IMR-90 (cell line): ENCODE measurements at regions not wholly inside any gene's neighbourhood (a gene's known extent, or its start where the extent isn't known, plus 50 kb on each side); places are given as distances from the start of the nearest gene placed in this dataset.

Experiments used
- ATAC-seq: fragments of 200-7000 bp; cut with Tn5 transposase; 2 replicates; pipeline ENCODE4 v1.9.1; 2020; ENCODE audit warnings: low read depth, mild to moderate bottlenecking, moderate library complexity
- BruUV-seq: library from RNA; stranded (reverse); fragments of 400-500 nt; replicated peaks from 2 replicates; lab custom pipeline; 2021; lab: Mats Ljungman, UMichigan
- CTCF ChIA-PET: fragments of 300-600 bp; formaldehyde crosslinking; extraction: SDS; loops from one replicate; lab custom pipeline; 2021; ENCODE audit warnings: antibody characterized with exemption; lab: Yijun Ruan, JAX
- POLR2A ChIA-PET: fragments of 300-600 bp; sonication (Branson Sonifier 250); formaldehyde crosslinking; loops from one replicate; lab custom pipeline; 2022; ENCODE audit warnings: antibody characterized with exemption; ENCODE audit not compliant: unreplicated experiment; lab: Charles Lee
- DNase-seq: peaks from one replicate; pipeline ENCODE4 v3.0.0; 2013
- H2AFZ ChIP-seq: replicated peaks from 2 replicates; pipeline ENCODE3; 2013; ENCODE audit warnings: low read length, mild to moderate bottlenecking; ENCODE audit not compliant: poor library complexity
- H2AK5ac ChIP-seq: 2 replicates; pipeline ENCODE4 v1.6.1; 2013; ENCODE audit warnings: low read depth, low read length, inconsistent platforms
- H2AK9ac ChIP-seq: replicated peaks from 2 replicates; pipeline ENCODE3; 2013; ENCODE audit warnings: mild to moderate bottlenecking, low read depth, low read length, moderate library complexity; ENCODE audit not compliant: poor library complexity
- H2BK120ac ChIP-seq: 2 replicates; pipeline ENCODE4 v1.6.1; 2013; ENCODE audit warnings: low read depth, low read length, inconsistent platforms
- H2BK15ac ChIP-seq: 3 replicates; pipeline ENCODE4 v1.6.1; 2013; ENCODE audit warnings: low read depth, low read length, inconsistent platforms
- H2BK20ac ChIP-seq: 2 replicates; pipeline ENCODE4 v1.6.1; 2013; ENCODE audit warnings: low read depth, mild to moderate bottlenecking, inconsistent platforms, low read length, moderate library complexity
- H2BK5ac ChIP-seq: 2 replicates; pipeline ENCODE4 v1.6.1; 2013; ENCODE audit warnings: mild to moderate bottlenecking, low read depth, low read length, inconsistent platforms; ENCODE audit not compliant: poor library complexity, severe bottlenecking
- H3K14ac ChIP-seq: replicated peaks from 2 replicates; pipeline ENCODE4 v1.6.1; 2013; ENCODE audit warnings: low read depth, low read length, inconsistent platforms
- H3K18ac ChIP-seq: 2 replicates; pipeline ENCODE4 v1.6.1; 2013; ENCODE audit warnings: low read depth, low read length, control low read depth
- H3K23ac ChIP-seq: 2 replicates; pipeline ENCODE4 v1.6.1; 2013; ENCODE audit warnings: low read depth, low read length, inconsistent platforms
- H3K27ac ChIP-seq: 2 replicates; pipeline ENCODE4 v1.5.1; 2013; ENCODE audit warnings: mild to moderate bottlenecking, control low read depth, low read length; ENCODE audit not compliant: insufficient read depth
- H3K27me3 ChIP-seq: 2 replicates; pipeline ENCODE4 v1.6.1; 2013; ENCODE audit warnings: low read length; ENCODE audit not compliant: control insufficient read depth, insufficient read depth
- H3K36me3 ChIP-seq: 2 replicates; pipeline ENCODE4 v1.6.1; 2013; ENCODE audit warnings: low read length, mixed read lengths; ENCODE audit not compliant: control insufficient read depth, insufficient read depth
- H3K4ac ChIP-seq: 2 replicates; pipeline ENCODE4 v1.6.1; 2013; ENCODE audit warnings: low read depth, low read length, inconsistent platforms
- H3K4me1 ChIP-seq: 2 replicates; pipeline ENCODE4 v1.6.1; 2013; ENCODE audit warnings: low read length, mixed read lengths; ENCODE audit not compliant: control insufficient read depth, insufficient read depth
- H3K4me2 ChIP-seq: 2 replicates; pipeline ENCODE4 v1.6.1; 2013; ENCODE audit warnings: low read depth, mild to moderate bottlenecking, control low read depth, low read length, moderate library complexity
- H3K4me3 ChIP-seq: 2 replicates; pipeline ENCODE4 v1.5.1; 2013; ENCODE audit warnings: low read depth, mild to moderate bottlenecking, control low read depth, low read length, moderate library complexity; ENCODE audit not compliant: insufficient read depth
- H3K56ac ChIP-seq: 2 replicates; pipeline ENCODE4 v1.6.1; 2013; ENCODE audit warnings: low read length, inconsistent platforms; ENCODE audit not compliant: insufficient read depth; ENCODE audit errors: extremely low read depth
- H3K79me1 ChIP-seq, 2 experiments: 2 replicates each; pipeline ENCODE4 v1.6.1; 2013; ENCODE audit warnings: low read length in 2 of 2, inconsistent platforms in 1 of 2, low read depth in 1 of 2
- H3K9ac ChIP-seq: 2 replicates; pipeline ENCODE4 v1.6.1; 2013; ENCODE audit warnings: low read depth, low read length, control low read depth
- H3K9me1 ChIP-seq: 2 replicates; pipeline ENCODE4 v1.6.1; 2013; ENCODE audit warnings: low read length, inconsistent platforms; ENCODE audit not compliant: insufficient read depth
- H3K9me3 ChIP-seq: 2 replicates; pipeline ENCODE4 v1.6.1; 2013; ENCODE audit warnings: low read length; ENCODE audit not compliant: control insufficient read depth, insufficient read depth
- H4K20me1 ChIP-seq: 2 replicates; pipeline ENCODE4 v1.6.1; 2013; ENCODE audit warnings: low read length, inconsistent platforms; ENCODE audit not compliant: insufficient read depth
- H4K5ac ChIP-seq: 2 replicates; pipeline ENCODE4 v1.6.1; 2013; ENCODE audit warnings: mild to moderate bottlenecking, low read depth, low read length, control low read depth
- H4K8ac ChIP-seq, 2 experiments: 2 replicates each; pipeline ENCODE4 v1.6.1; 2013; ENCODE audit warnings: low read depth in 2 of 2, low read length in 2 of 2, control low read depth in 1 of 2, inconsistent platforms in 1 of 2
- H4K91ac ChIP-seq: 2 replicates; pipeline ENCODE4 v1.6.1; 2013; ENCODE audit warnings: low read depth, low read length, inconsistent platforms; ENCODE audit not compliant: insufficient read depth
- CHD1 ChIP-seq: IDR thresholded peaks from 2 replicates; pipeline ENCODE4 v1.6.1; 2012; ENCODE audit warnings: low read depth, low read length, improper control_type of control experiment
- FOS ChIP-seq: fragments of 150-350 bp; IDR thresholded peaks from 2 replicates; pipeline ENCODE4 v1.6.1; 2016; ENCODE audit warnings: low read depth, low read length
- MAFK ChIP-seq: IDR thresholded peaks from 2 replicates; pipeline ENCODE4 v1.6.1; 2012; ENCODE audit warnings: low read depth, low read length, improper control_type of control experiment
- MAZ ChIP-seq: IDR thresholded peaks from 2 replicates; pipeline ENCODE4 v1.6.1; 2012; ENCODE audit warnings: low read depth, mild to moderate bottlenecking, low read length, improper control_type of control experiment, moderate library complexity, borderline replicate concordance
- MXI1 ChIP-seq: IDR thresholded peaks from 2 replicates; pipeline ENCODE4 v1.6.1; 2012; ENCODE audit warnings: low read depth, mild to moderate bottlenecking, low read length, moderate library complexity, borderline replicate concordance
- NFE2L2 ChIP-seq: fragments of 150-350 bp; IDR thresholded peaks from 2 replicates; pipeline ENCODE4 v1.6.1; 2016; ENCODE audit warnings: low read depth, mild to moderate bottlenecking, low read length
- POLR2A ChIP-seq: IDR thresholded peaks from 2 replicates; pipeline ENCODE4 v1.6.1; 2012; ENCODE audit warnings: mild to moderate bottlenecking, low read depth, low read length
- RCOR1 ChIP-seq: IDR thresholded peaks from 2 replicates; pipeline ENCODE4 v1.6.1; 2012; ENCODE audit warnings: mild to moderate bottlenecking, low read length, improper control_type of control experiment; ENCODE audit not compliant: insufficient replicate concordance
- USF2 ChIP-seq: fragments of 150-350 bp; IDR thresholded peaks from 2 replicates; pipeline ENCODE4 v1.6.1; 2017; ENCODE audit warnings: mild to moderate bottlenecking, antibody characterized with exemption, low read length, low read depth
- WGBS, 2 experiments: methylation state at CpG; one replicate each; pipeline versions ENCODE4 v1.1.5 to v1.1.7; 2013; ENCODE audit warnings: missing lambda C conversion rate in 2 of 2; ENCODE audit not compliant: insufficient read length in 1 of 2; ENCODE audit errors: extremely low coverage in 2 of 2; 5-methylcytosine and 5-hydroxymethylcytosine counted together
- dilution Hi-C: fragments of 300-500 bp; cut with HindIII; formaldehyde crosslinking; loops from one replicate; pipeline ENCODE4 v1.14.3; 2018; ENCODE audit warnings: low sequenced_read_pairs; ENCODE audit not compliant: unreplicated experiment
- in situ Hi-C: fragments of 300-500 bp; cut with MboI; formaldehyde crosslinking; loops from 3 replicates; pipeline ENCODE4 v1.14.3; 2019; ENCODE audit warnings: low sequenced_read_pairs, inconsistent platforms, mixed read lengths
- intact Hi-C: fragments of 100-400 bp; cut with micrococcal nuclease; formaldehyde crosslinking; loops from 2 replicates; pipeline ENCODE4 v1.10.0; 2022
- TF ChIP-seq, protein P1 (sequence below): fragments of 150-350 bp; IDR thresholded peaks from 2 replicates; pipeline ENCODE4 v1.6.1; 2016; ENCODE audit warnings: low read depth, mild to moderate bottlenecking, low read length, moderate library complexity, borderline replicate concordance
- TF ChIP-seq, protein P2 (sequence below): conservative IDR thresholded peaks from 2 replicates; pipeline ENCODE4 v1.5.1; 2012; ENCODE audit warnings: mild to moderate bottlenecking, low read depth, low read length, improper control_type of control experiment

- no peaks in the 10 kb centered on the region for H3K79me1 ChIP-seq
- H2AFZ ChIP-seq, result no peak overlapping the region
- H3K4ac ChIP-seq, result peak overlapping the region; percentile 4; the same call in 1 of the 2 replicates
- peaks cover 6% of the 10 kb centered on the region; the same call in 1 of the 2 replicates for H3K4me1 ChIP-seq
- BruUV-seq, result no TSS peak
- WGBS, 2 experiments, result no CpG with 5 or more reads among the region's 1 CpG
- H3K56ac ChIP-seq, result no peak overlapping the region
- H2AK9ac ChIP-seq, result no peak overlapping the region
- H2BK15ac ChIP-seq, result peak overlapping the region; percentile 3; the same call in 1 of the 3 replicates
- ChIA-PET CTCF (no interaction called here), POLR2A (no interaction called here)
- H3K14ac ChIP-seq, result no peak overlapping the region
- no peaks in the 10 kb centered on the region for H3K27me3 ChIP-seq
- H3K23ac ChIP-seq, result no peak overlapping the region
- no peaks in the 10 kb centered on the region for H3K9me3 ChIP-seq
- no peak overlapping the region for H3K4me3 ChIP-seq
- H4K8ac ChIP-seq, result no peak overlapping the region
- H2BK120ac ChIP-seq, result no peak overlapping the region
- intact Hi-C loops (no loop called here), dilution Hi-C loops (no loop called here), in situ Hi-C loops (no loop called here)
- no peaks in the 10 kb centered on the region for H3K36me3 ChIP-seq
- H2AK5ac ChIP-seq, result no peak overlapping the region
- H4K5ac ChIP-seq, result no peak overlapping the region
- H2BK5ac ChIP-seq, result no peak overlapping the region
- no peak overlapping the region for H3K9ac ChIP-seq
- 0 out of 2 replicates have a peak, but pooled peaks cover 2% of the 10 kb centered on the region for H3K9me1 ChIP-seq
- ATAC-seq, result no peak
- no peaks in the 10 kb centered on the region for H4K20me1 ChIP-seq
- no peak for DNase-seq
- no peak overlapping the region for H4K91ac ChIP-seq
- TF ChIP-seq NFE2L2, result no peak
- no peak for TF ChIP-seq FOS
- TF ChIP-seq POLR2A, result no peak
- no peak for TF ChIP-seq CHD1
- no peak for TF ChIP-seq MAFK
- TF ChIP-seq, protein P1, sequence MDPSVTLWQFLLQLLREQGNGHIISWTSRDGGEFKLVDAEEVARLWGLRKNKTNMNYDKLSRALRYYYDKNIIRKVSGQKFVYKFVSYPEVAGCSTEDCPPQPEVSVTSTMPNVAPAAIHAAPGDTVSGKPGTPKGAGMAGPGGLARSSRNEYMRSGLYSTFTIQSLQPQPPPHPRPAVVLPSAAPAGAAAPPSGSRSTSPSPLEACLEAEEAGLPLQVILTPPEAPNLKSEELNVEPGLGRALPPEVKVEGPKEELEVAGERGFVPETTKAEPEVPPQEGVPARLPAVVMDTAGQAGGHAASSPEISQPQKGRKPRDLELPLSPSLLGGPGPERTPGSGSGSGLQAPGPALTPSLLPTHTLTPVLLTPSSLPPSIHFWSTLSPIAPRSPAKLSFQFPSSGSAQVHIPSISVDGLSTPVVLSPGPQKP, result no peak
- TF ChIP-seq, protein P2, sequence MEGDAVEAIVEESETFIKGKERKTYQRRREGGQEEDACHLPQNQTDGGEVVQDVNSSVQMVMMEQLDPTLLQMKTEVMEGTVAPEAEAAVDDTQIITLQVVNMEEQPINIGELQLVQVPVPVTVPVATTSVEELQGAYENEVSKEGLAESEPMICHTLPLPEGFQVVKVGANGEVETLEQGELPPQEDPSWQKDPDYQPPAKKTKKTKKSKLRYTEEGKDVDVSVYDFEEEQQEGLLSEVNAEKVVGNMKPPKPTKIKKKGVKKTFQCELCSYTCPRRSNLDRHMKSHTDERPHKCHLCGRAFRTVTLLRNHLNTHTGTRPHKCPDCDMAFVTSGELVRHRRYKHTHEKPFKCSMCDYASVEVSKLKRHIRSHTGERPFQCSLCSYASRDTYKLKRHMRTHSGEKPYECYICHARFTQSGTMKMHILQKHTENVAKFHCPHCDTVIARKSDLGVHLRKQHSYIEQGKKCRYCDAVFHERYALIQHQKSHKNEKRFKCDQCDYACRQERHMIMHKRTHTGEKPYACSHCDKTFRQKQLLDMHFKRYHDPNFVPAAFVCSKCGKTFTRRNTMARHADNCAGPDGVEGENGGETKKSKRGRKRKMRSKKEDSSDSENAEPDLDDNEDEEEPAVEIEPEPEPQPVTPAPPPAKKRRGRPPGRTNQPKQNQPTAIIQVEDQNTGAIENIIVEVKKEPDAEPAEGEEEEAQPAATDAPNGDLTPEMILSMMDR, result no peak
- TF ChIP-seq RCOR1, result no peak
- no peak for TF ChIP-seq MAZ
- TF ChIP-seq MXI1, result no peak
- TF ChIP-seq USF2, result no peak
- no peak overlapping the region for H3K4me2 ChIP-seq
- H2BK20ac ChIP-seq, result peak overlapping the region; percentile 46; the same call in 1 of the 2 replicates
- H3K18ac ChIP-seq, result no peak overlapping the region
- no peak overlapping the region for H3K27ac ChIP-seq
Measured at GRCh38 chr5:33319151-33319550, 121.6 kb upstream of the TARS1 start.
